GM12878 (cell line): ENCODE measurements at regions not wholly inside any gene's neighbourhood (a gene's known extent, or its start where the extent isn't known, plus 50 kb on each side); places are given as distances from the start of the nearest gene placed in this dataset.

Experiments
- ATAC-seq: fragments of 200-7000 bp; cut with Tn5 transposase; 3 replicates; pipeline ENCODE4 v1.9.1; 2020; ENCODE audit warnings: mild to moderate bottlenecking, moderate library complexity
- BruUV-seq: library from RNA; stranded (reverse); fragments of 400-500 nt; replicated peaks from 2 replicates; lab custom pipeline; 2021; lab: Mats Ljungman, UMichigan
- CTCF ChIA-PET: fragments of 300-600 bp; sonication (Branson Sonifier 250); formaldehyde crosslinking; extraction: SDS; loops from one replicate; lab custom pipeline; 2021; ENCODE audit warnings: inconsistent platforms; lab: Yijun Ruan, JAX
- POLR2A ChIA-PET: fragments of 350-600 bp; formaldehyde crosslinking; extraction: SDS; loops from one replicate; lab custom pipeline; 2021; ENCODE audit warnings: inconsistent platforms; lab: Charles Lee
- RAD21 ChIA-PET: fragments of 300-600 bp; sonication (Branson Sonifier 250); formaldehyde crosslinking; loops from one replicate; lab custom pipeline; 2023; ENCODE audit warnings: antibody characterized with exemption; ENCODE audit not compliant: unreplicated experiment; lab: Charles Lee
- SMC1A ChIA-PET: fragments of 300-600 bp; sonication (Branson Sonifier 250); formaldehyde crosslinking; loops from one replicate; lab custom pipeline; 2023; ENCODE audit not compliant: unreplicated experiment, uncharacterized antibody; lab: Charles Lee
- DNase-seq: peaks from one replicate; pipeline ENCODE4 v3.0.0-alpha.2; 2011; ENCODE audit warnings: low read depth, low spot score
- FAIRE-seq: peaks from 3 replicates; lab custom pipeline; 2011; peaks lifted over from hg19 to GRCh38; lab: Jason Lieb, UNC
- H2AFZ ChIP-seq: 2 replicates; pipeline ENCODE4 v1.6.0; 2011; ENCODE audit warnings: low read depth, low read length, control low read depth; ENCODE audit not compliant: control insufficient read depth
- H3K27ac ChIP-seq: 2 replicates; pipeline ENCODE4 v1.5.1; 2011; ENCODE audit warnings: control low read depth; ENCODE audit not compliant: control insufficient read depth, insufficient read depth
- H3K27me3 ChIP-seq, 2 experiments: replicated peaks in 1 of 2; 2 replicates each; pipeline versions ENCODE4 v1.6.0 to v1.6.1; 2011; ENCODE audit warnings: low read length in 1 of 2; ENCODE audit not compliant: control insufficient read depth in 2 of 2, insufficient read depth in 2 of 2
- H3K36me3 ChIP-seq, 2 experiments: 2 replicates each; pipeline ENCODE4 v1.5.1; 2011; ENCODE audit warnings: low read length in 1 of 2; ENCODE audit not compliant: control insufficient read depth in 2 of 2, insufficient read depth in 2 of 2
- H3K4me1 ChIP-seq: 2 replicates; pipeline ENCODE4 v1.6.1; 2011; ENCODE audit warnings: mild to moderate bottlenecking, low read length, moderate library complexity, mixed read lengths; ENCODE audit not compliant: control insufficient read depth, insufficient read depth
- H3K4me2 ChIP-seq: 2 replicates; pipeline ENCODE4 v1.6.0; 2011; ENCODE audit warnings: control low read depth; ENCODE audit not compliant: control insufficient read depth, insufficient read depth
- H3K4me3 ChIP-seq: fragments of 200-600 bp; sonication (generic); 2 replicates; pipeline ENCODE4 v1.5.1; 2016
- H3K79me2 ChIP-seq: 2 replicates; pipeline ENCODE4 v1.6.0; 2011; ENCODE audit warnings: low read length; ENCODE audit not compliant: control insufficient read depth, insufficient read depth
- H3K9ac ChIP-seq: 2 replicates; pipeline ENCODE4 v1.8.0; 2011; ENCODE audit warnings: low read length, control low read depth, mixed read lengths; ENCODE audit not compliant: control insufficient read depth, insufficient read depth
- H3K9me3 ChIP-seq: replicated peaks from 3 replicates; pipeline ENCODE4 v1.5.1; 2011; ENCODE audit warnings: mild to moderate bottlenecking, low read length; ENCODE audit not compliant: control insufficient read depth, insufficient read depth
- H4K20me1 ChIP-seq: 2 replicates; pipeline ENCODE4 v1.6.0; 2011; ENCODE audit not compliant: control insufficient read depth, insufficient read depth
- BCL3 ChIP-seq: IDR thresholded peaks from 2 replicates; pipeline ENCODE4 v1.6.1; 2011; ENCODE audit warnings: borderline replicate concordance, low read depth, mild to moderate bottlenecking, moderate library complexity, low read length; ENCODE audit not compliant: insufficient read depth, poor library complexity, severe bottlenecking
- CBFB ChIP-seq: IDR thresholded peaks from 2 replicates; pipeline ENCODE4 v1.6.1; 2016; ENCODE audit warnings: antibody characterized with exemption, low read depth
- CBX5 ChIP-seq: sonication (generic); IDR thresholded peaks from 2 replicates; pipeline ENCODE4 v1.6.1; 2016; ENCODE audit warnings: low read depth, moderate library complexity, mild to moderate bottlenecking, inconsistent platforms
- CHD2 ChIP-seq: IDR thresholded peaks from 2 replicates; pipeline ENCODE4 v1.6.1; 2011; ENCODE audit warnings: low read depth, low read length, improper control_type of control experiment, borderline replicate concordance
- FOXK2 ChIP-seq: fragments of 450-650 bp; IDR thresholded peaks from 2 replicates; pipeline ENCODE4 v1.6.1; 2017; ENCODE audit warnings: mild to moderate bottlenecking, moderate library complexity
- HDAC6 ChIP-seq: fragments of 200-600 bp; sonication (generic); IDR thresholded peaks from one replicate; pipeline ENCODE4 v1.8.0; 2017; ENCODE audit warnings: antibody characterized with exemption; ENCODE audit not compliant: unreplicated experiment
- PAX5 ChIP-seq: IDR thresholded peaks from 2 replicates; pipeline ENCODE4 v1.6.1; 2011; ENCODE audit warnings: low read depth, low read length, borderline replicate concordance
- SMAD5 ChIP-seq: IDR thresholded peaks from 2 replicates; pipeline ENCODE4 v1.6.1; 2016; ENCODE audit warnings: antibody characterized with exemption, low read depth
- ZNF274 ChIP-seq: IDR thresholded peaks from one replicate; pipeline ENCODE4 v1.8.0; 2011; ENCODE audit not compliant: insufficient read length, insufficient read depth
- WGBS: methylation state at CpG from one replicate; pipeline ENCODE4 v1.1.6; 2016; ENCODE audit warnings: low lambda C conversion rate; ENCODE audit not compliant: insufficient replicate concordance, insufficient coverage; ENCODE audit errors: missing lambda C conversion rate; 5-methylcytosine and 5-hydroxymethylcytosine counted together
- in situ Hi-C: fragments of 300-500 bp; cut with MboI; formaldehyde crosslinking; loops from 9 replicates; pipeline ENCODE4 v1.14.3; 2018; ENCODE audit warnings: mixed read lengths
- intact Hi-C: fragments of 100-400 bp; cut with micrococcal nuclease; formaldehyde crosslinking; loops from one replicate; pipeline ENCODE4 v1.14.2; 2022; ENCODE audit not compliant: unreplicated experiment
- TF ChIP-seq, protein P1 (sequence below): fragments of 450-650 bp; conservative IDR thresholded peaks from 2 replicates; pipeline ENCODE4 v1.6.1; 2017; ENCODE audit warnings: mild to moderate bottlenecking, moderate library complexity

DNA sequence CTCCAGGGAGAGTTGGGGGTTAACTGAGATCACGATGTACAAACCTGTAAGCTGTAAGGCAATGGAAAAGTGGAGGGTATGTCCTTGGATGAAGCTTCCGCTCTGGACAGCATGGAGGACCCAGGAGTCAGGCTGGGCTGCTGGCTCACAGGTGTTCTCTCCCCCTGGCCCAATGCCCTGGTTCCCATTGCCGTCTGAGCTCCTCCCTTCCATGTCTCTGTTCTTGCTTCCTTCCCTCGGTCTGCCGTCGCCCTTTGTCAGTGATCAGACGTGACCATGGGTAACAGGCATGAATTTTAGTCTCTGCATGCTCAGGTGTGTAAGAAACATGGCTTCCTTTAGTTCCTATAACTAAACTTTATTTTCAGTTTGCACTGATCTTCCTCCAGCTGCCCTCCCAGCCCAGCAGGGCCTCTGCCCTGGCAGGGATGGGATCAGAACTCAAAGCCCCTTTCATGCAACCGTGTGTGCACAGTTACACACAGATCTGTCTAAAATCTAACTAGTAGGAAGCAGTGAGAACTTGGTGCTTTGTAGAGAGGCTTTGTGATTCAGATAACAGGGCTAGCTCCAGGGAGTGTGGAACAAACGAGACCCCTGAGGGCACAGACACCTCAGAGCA is 51.7 kb upstream of the KCNMB1 start:
- H3K9me3 ChIP-seq = no peaks in the 10 kb centered on the region
- no TSS peak for BruUV-seq
- ChIA-PET RAD21 (interaction anchor here (0.7 kb wide), 1 partner anchor 128 kb away, joined by 4 read pairs; no protein-coding TSS in a partner anchor), SMC1A (no interaction called here)
- ATAC-seq (no peak), DNase-seq (no peak)
- 53% methylated on average over 9 of the region's 9 CpGs for WGBS
- H3K79me2 ChIP-seq = no peaks in the 10 kb centered on the region
- intact Hi-C loops = no loop called here
- no peaks in the 10 kb centered on the region for H3K4me1 ChIP-seq
- H3K9ac ChIP-seq = no peak overlapping the region
- no peak overlapping the region for H3K4me3 ChIP-seq
- TF ChIP-seq HDAC6 (no peak), CHD2 (no peak), CBX5 (no peak), ZNF274 (no peak), PAX5 (no peak)
- TF ChIP-seq, all 136 proteins: peak for 0
- no peaks in the 10 kb centered on the region for H4K20me1 ChIP-seq
- CTCF ChIA-PET = no interaction called here
- H3K27ac ChIP-seq = no peak overlapping the region
- in situ Hi-C loops = no loop called here
- no peak overlapping the region for H2AFZ ChIP-seq
- H3K4me2 ChIP-seq = no peak overlapping the region
- POLR2A ChIA-PET = no interaction called here
- peaks cover 0 to 1% of the 10 kb centered on the region in 2 experiments; a peak in 2 of 4 replicates for H3K27me3 ChIP-seq
- no peak for FAIRE-seq
- H3K36me3 ChIP-seq = no peaks in the 10 kb centered on the region

DNA sequence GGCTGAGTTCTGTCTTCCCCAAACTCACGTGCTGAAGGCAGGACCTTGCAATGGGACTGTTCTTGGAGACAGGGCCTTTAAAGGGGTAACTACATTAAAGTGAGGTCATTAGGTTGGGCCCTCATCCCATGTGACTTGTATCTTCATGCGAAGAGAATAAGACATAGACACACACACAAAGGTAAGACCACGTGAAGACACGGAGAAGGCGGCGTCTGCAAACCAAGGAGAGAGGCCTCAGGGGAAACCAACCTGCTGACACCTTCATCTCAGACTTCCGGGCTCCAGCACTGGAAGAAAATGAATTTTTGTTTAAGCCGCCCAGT is 50.7 kb upstream of the KCNMB1 start:
- no peaks in the 10 kb centered on the region for H3K9me3 ChIP-seq
- no peak overlapping the region for H3K4me2 ChIP-seq
- RAD21 ChIA-PET = no interaction called here
- H3K36me3 ChIP-seq = no peaks in the 10 kb centered on the region
- TF ChIP-seq BCL3 = no peak
- TF ChIP-seq FOXK2 = no peak
- no peak for TF ChIP-seq CBFB
- TF ChIP-seq SMAD5 = no peak
- TF ChIP-seq, protein P1, sequence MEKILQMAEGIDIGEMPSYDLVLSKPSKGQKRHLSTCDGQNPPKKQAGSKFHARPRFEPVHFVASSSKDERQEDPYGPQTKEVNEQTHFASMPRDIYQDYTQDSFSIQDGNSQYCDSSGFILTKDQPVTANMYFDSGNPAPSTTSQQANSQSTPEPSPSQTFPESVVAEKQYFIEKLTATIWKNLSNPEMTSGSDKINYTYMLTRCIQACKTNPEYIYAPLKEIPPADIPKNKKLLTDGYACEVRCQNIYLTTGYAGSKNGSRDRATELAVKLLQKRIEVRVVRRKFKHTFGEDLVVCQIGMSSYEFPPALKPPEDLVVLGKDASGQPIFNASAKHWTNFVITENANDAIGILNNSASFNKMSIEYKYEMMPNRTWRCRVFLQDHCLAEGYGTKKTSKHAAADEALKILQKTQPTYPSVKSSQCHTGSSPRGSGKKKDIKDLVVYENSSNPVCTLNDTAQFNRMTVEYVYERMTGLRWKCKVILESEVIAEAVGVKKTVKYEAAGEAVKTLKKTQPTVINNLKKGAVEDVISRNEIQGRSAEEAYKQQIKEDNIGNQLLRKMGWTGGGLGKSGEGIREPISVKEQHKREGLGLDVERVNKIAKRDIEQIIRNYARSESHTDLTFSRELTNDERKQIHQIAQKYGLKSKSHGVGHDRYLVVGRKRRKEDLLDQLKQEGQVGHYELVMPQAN = no peak
- no peak overlapping the region for H3K9ac ChIP-seq
- H3K27me3 ChIP-seq = no peaks in the 10 kb centered on the region; a peak in 2 of 4 replicates
- BruUV-seq = no TSS peak
- no peaks in the 10 kb centered on the region for H4K20me1 ChIP-seq
- FAIRE-seq (no peak), DNase-seq (no peak), ATAC-seq (no peak)
- H3K4me3 ChIP-seq = no peak overlapping the region
- CTCF ChIA-PET = no interaction called here
- POLR2A ChIA-PET = no interaction called here
- intact Hi-C loops (no loop called here), in situ Hi-C loops (no loop called here)
- no peak overlapping the region for H2AFZ ChIP-seq
- no peaks in the 10 kb centered on the region for H3K79me2 ChIP-seq
- SMC1A ChIA-PET = no interaction called here
- H3K27ac ChIP-seq = no peak overlapping the region
- no peaks in the 10 kb centered on the region for H3K4me1 ChIP-seq
- 60% methylated on average over 8 of the region's 8 CpGs for WGBS
